D721Med (cell line): ENCODE measurements at regions not wholly inside any gene's neighbourhood (a gene's known extent, or its start where the extent isn't known, plus 50 kb on each side); places are given as distances from the start of the nearest gene placed in this dataset.
"Not testable (repeated sequence)": the region's sequence is repeated elsewhere in the genome, so short reads cannot be mapped to it uniquely, and the experiment has no call there.

Experiments used
- DNase-seq: peaks from one replicate; pipeline ENCODE4 v3.0.0; 2011; ENCODE audit warnings: low spot score; ENCODE audit not compliant: insufficient read length
- FAIRE-seq: peaks from 2 replicates; lab custom pipeline; 2011; peaks lifted over from hg19 to GRCh38; lab: Jason Lieb, UNC
- CTCF ChIP-seq: IDR thresholded peaks from 2 replicates; pipeline ENCODE4 v1.5.1; 2012; ENCODE audit warnings: mild to moderate bottlenecking, control low read depth; ENCODE audit not compliant: insufficient read depth; ENCODE audit errors: missing control alignments

GRCh38 chr2:87395784-87396183 is 352.1 kb upstream of the PLGLB2 start:
- FAIRE-seq, DNase-seq: not testable (repeated sequence)

- DNase-seq, FAIRE-seq: not testable (repeated sequence)
These were observed 351.2 kb upstream of the PLGLB2 start for GRCh38 chr2:87396551-87397265.

- DNase-seq: not testable (repeated sequence)
These were observed 350.4 kb upstream of the PLGLB2 start for GRCh38 chr2:87397276-87398065.

GRCh38 chr2:87398567-87399305 is 349.2 kb upstream of the PLGLB2 start:
- not testable (repeated sequence) for DNase-seq, FAIRE-seq

More at GRCh38 chr2:87397276-87398065, 350.4 kb upstream of the PLGLB2 start:
- not testable (repeated sequence) for FAIRE-seq

GRCh38 chr2:87401726-87402345 is 346.1 kb upstream of the PLGLB2 start:
- FAIRE-seq (no peak), DNase-seq (no peak)
- no peak for TF ChIP-seq CTCF

- no peak for TF ChIP-seq CTCF
- FAIRE-seq (no peak), DNase-seq (no peak)
These were observed 344.1 kb upstream of the PLGLB2 start for GRCh38 chr2:87403893-87404175.

GRCh38 chr2:87404411-87405255 is 343.3 kb upstream of the PLGLB2 start:
- DNase-seq, FAIRE-seq: not testable (repeated sequence)

- FAIRE-seq, DNase-seq: not testable (repeated sequence)
These were observed 342.2 kb upstream of the PLGLB2 start for GRCh38 chr2:87405531-87406216.

GRCh38 chr2:87406406-87407175 is 341.3 kb upstream of the PLGLB2 start:
- not testable (repeated sequence) for FAIRE-seq, DNase-seq

- DNase-seq, FAIRE-seq: not testable (repeated sequence)
These were observed 338.3 kb upstream of the PLGLB2 start for GRCh38 chr2:87409601-87410000.

- not testable (repeated sequence) for FAIRE-seq, DNase-seq
These were observed 337.5 kb upstream of the PLGLB2 start for GRCh38 chr2:87410371-87410770.

GRCh38 chr2:87412036-87412820 is 335.7 kb upstream of the PLGLB2 start:
- not testable (repeated sequence) for DNase-seq, FAIRE-seq

- FAIRE-seq, DNase-seq: not testable (repeated sequence)
These were observed 333.6 kb upstream of the PLGLB2 start for GRCh38 chr2:87414331-87414730.
